Activated CD8-positive, alpha-beta T cell treated with anti-CD3 and anti-CD28 coated beads for 36 hours (primary cell): ENCODE measurements at regions not wholly inside any gene's neighbourhood (a gene's known extent, or its start where the extent isn't known, plus 50 kb on each side); places are given as distances from the start of the nearest gene placed in this dataset.
"Not testable (repeated sequence)": the region's sequence is repeated elsewhere in the genome, so short reads cannot be mapped to it uniquely, and the experiment has no call there.

Experiments used
- ATAC-seq: fragments of 200-7000 bp; cut with Tn5 transposase; one replicate; pipeline ENCODE4 v1.10.0; 2021; ENCODE audit warnings: mild to moderate bottlenecking, moderate library complexity
- CTCF ChIA-PET: fragments of 350-600 bp; sonication (Branson Sonifier 250); formaldehyde crosslinking; loops from one replicate; lab custom pipeline; 2021; ENCODE audit warnings: antibody characterized with exemption; lab: Charles Lee
- POLR2A ChIA-PET: fragments of 350-600 bp; sonication (Branson Sonifier 250); formaldehyde crosslinking; loops from one replicate; lab custom pipeline; 2021; ENCODE audit warnings: antibody characterized with exemption; lab: Charles Lee
- DNase-seq: peaks from one replicate; pipeline ENCODE4 v3.0.0-alpha.2; 2020
- H3K27ac Mint-ChIP-seq: one replicate; pipeline ENCODE4 v1.8.0; 2021; ENCODE audit warnings: mild to moderate bottlenecking, mixed read lengths
- H3K27me3 Mint-ChIP-seq: one replicate; pipeline ENCODE4 v1.8.0; 2021; ENCODE audit warnings: mixed read lengths
- H3K36me3 Mint-ChIP-seq: one replicate; pipeline ENCODE4 v1.8.0; 2021; ENCODE audit warnings: low read depth, mixed read lengths
- H3K4me1 Mint-ChIP-seq: one replicate; pipeline ENCODE4 v1.8.0; 2021; ENCODE audit warnings: low read depth, mixed read lengths
- H3K4me3 Mint-ChIP-seq: one replicate; pipeline ENCODE4 v1.8.0; 2021; ENCODE audit warnings: mild to moderate bottlenecking, moderate library complexity, mixed read lengths
- H3K9me3 Mint-ChIP-seq: one replicate; pipeline ENCODE4 v1.8.0; 2021; ENCODE audit warnings: mixed read lengths
- CTCF ChIP-seq: fragments of 200-600 bp; IDR thresholded peaks from one replicate; pipeline ENCODE4 v1.8.0; 2022; ENCODE audit warnings: antibody characterized with exemption, mild to moderate bottlenecking
- intact Hi-C: fragments of 100-400 bp; cut with micrococcal nuclease; formaldehyde crosslinking; loops from one replicate; pipeline ENCODE4 v1.10.0; 2022

- no peaks in the 10 kb centered on the region for H3K4me1 Mint-ChIP-seq
- no peak overlapping the region for H3K4me3 Mint-ChIP-seq
- intact Hi-C loops, result no loop called here
- no peaks in the 10 kb centered on the region for H3K27me3 Mint-ChIP-seq
- ATAC-seq, result no peak
- H3K36me3 Mint-ChIP-seq, result no peaks in the 10 kb centered on the region
- ChIA-PET CTCF (no interaction called here), POLR2A (no interaction called here)
- peaks cover 1% of the 10 kb centered on the region for H3K9me3 Mint-ChIP-seq
- TF ChIP-seq CTCF, result no peak
- no peak overlapping the region for H3K27ac Mint-ChIP-seq
- DNase-seq, result no peak
Measured at GRCh38 chr18:39232490-39232889, 1666.9 kb upstream of the CELF4 start.

- DNase-seq, result no peak
- intact Hi-C loops, result no loop called here
- CTCF ChIA-PET, result interaction anchor here (1.2 kb wide), 1 partner anchor 19 kb away, joined by 3 read pairs; no protein-coding TSS in a partner anchor
- TF ChIP-seq CTCF, result no peak
- Mint-ChIP-seq H3K27ac (no peak overlapping the region), H3K9me3 (peaks cover 1% of the 10 kb centered on the region), H3K4me1 (no peaks in the 10 kb centered on the region), H3K27me3 (no peaks in the 10 kb centered on the region), H3K36me3 (no peaks in the 10 kb centered on the region), H3K4me3 (no peak overlapping the region)
- no peak for ATAC-seq
- POLR2A ChIA-PET, result no interaction called here
Measured at GRCh38 chr18:39230086-39230803, 1664.6 kb upstream of the CELF4 start.

GRCh38 chr18:39227769-39228168 lies 1662.2 kb upstream of the CELF4 start:
- H3K4me1 Mint-ChIP-seq, H3K36me3 Mint-ChIP-seq, CTCF ChIA-PET, ATAC-seq, POLR2A ChIA-PET, H3K4me3 Mint-ChIP-seq, intact Hi-C loops, H3K27me3 Mint-ChIP-seq, H3K9me3 Mint-ChIP-seq, DNase-seq, H3K27ac Mint-ChIP-seq: not testable (repeated sequence)

GRCh38 chr18:39225373-39225772 lies 1659.8 kb upstream of the CELF4 start:
- ATAC-seq, result no peak
- ChIA-PET CTCF (no interaction called here), POLR2A (no interaction called here)
- H3K27ac Mint-ChIP-seq, result no peak overlapping the region
- no peaks in the 10 kb centered on the region for H3K27me3 Mint-ChIP-seq
- H3K9me3 Mint-ChIP-seq, result peaks cover 1% of the 10 kb centered on the region
- no peak for DNase-seq
- intact Hi-C loops, result no loop called here
- H3K4me3 Mint-ChIP-seq, result no peak overlapping the region
- H3K36me3 Mint-ChIP-seq, result no peaks in the 10 kb centered on the region
- no peak for TF ChIP-seq CTCF
- H3K4me1 Mint-ChIP-seq, result no peaks in the 10 kb centered on the region

- H3K9me3 Mint-ChIP-seq, result no peaks in the 10 kb centered on the region
- H3K36me3 Mint-ChIP-seq, result no peaks in the 10 kb centered on the region
- no peak overlapping the region for H3K4me3 Mint-ChIP-seq
- ATAC-seq, result no peak
- TF ChIP-seq CTCF, result no peak
- POLR2A ChIA-PET, result no interaction called here
- H3K27me3 Mint-ChIP-seq, result no peaks in the 10 kb centered on the region
- intact Hi-C loops, result no loop called here
- no peak overlapping the region for H3K27ac Mint-ChIP-seq
- no peak for DNase-seq
- CTCF ChIA-PET, result no interaction called here
- no peaks in the 10 kb centered on the region for H3K4me1 Mint-ChIP-seq
Measured at GRCh38 chr18:39223283-39223682, 1657.7 kb upstream of the CELF4 start.
